ENCODE measurements at regions not wholly inside any gene's neighbourhood (a gene's known extent, or its start where the extent isn't known, plus 50 kb on each side); places are given as distances from the start of the nearest gene placed in this dataset.
"Not testable (repeated sequence)": the region's sequence is repeated elsewhere in the genome, so short reads cannot be mapped to it uniquely, and the experiment has no call there.

GRCh38 chr18:43341014-43341413 is 63.7 kb upstream of the SYT4 start:
- H3K9me3 ChIP-seq (ENCODE audit: control insufficient read depth, low read depth, low read length), result peaks cover 10% of the 10 kb centered on the region
- no peak overlapping the region for H3K9ac ChIP-seq (ENCODE audit: low read length)
- no peak overlapping the region for H3K27ac ChIP-seq (ENCODE audit: low read length)
- H3K27me3 ChIP-seq (ENCODE audit: control insufficient read depth, insufficient read depth, low read length), result no peaks in the 10 kb centered on the region
- H3K4me1 ChIP-seq (ENCODE audit: control insufficient read depth, low read depth, low read length), result no peaks in the 10 kb centered on the region
- no peak overlapping the region for H3K4me3 ChIP-seq (ENCODE audit: low read length)
- no peaks in the 10 kb centered on the region for H3K36me3 ChIP-seq (ENCODE audit: control insufficient read depth, low read depth, low read length)

- H3K36me3 ChIP-seq (ENCODE audit: control insufficient read depth, low read depth, low read length), result no peaks in the 10 kb centered on the region
- no peak overlapping the region for H3K9ac ChIP-seq (ENCODE audit: low read length)
- no peaks in the 10 kb centered on the region for H3K9me3 ChIP-seq (ENCODE audit: control insufficient read depth, low read depth, low read length)
- peaks cover 3% of the 10 kb centered on the region for H3K4me1 ChIP-seq (ENCODE audit: control insufficient read depth, low read depth, low read length)
- H3K27ac ChIP-seq (ENCODE audit: low read length), result no peak overlapping the region
- no peaks in the 10 kb centered on the region for H3K27me3 ChIP-seq (ENCODE audit: control insufficient read depth, insufficient read depth, low read length)
- H3K4me3 ChIP-seq (ENCODE audit: low read length), result no peak overlapping the region
Observed at GRCh38 chr18:43350176-43350575, 72.9 kb upstream of the SYT4 start.

- H3K27me3 ChIP-seq (ENCODE audit: control insufficient read depth, insufficient read depth, low read length), result no peaks in the 10 kb centered on the region
- no peak overlapping the region for H3K9ac ChIP-seq (ENCODE audit: low read length)
- no peaks in the 10 kb centered on the region for H3K36me3 ChIP-seq (ENCODE audit: control insufficient read depth, low read depth, low read length)
- H3K9me3 ChIP-seq (ENCODE audit: control insufficient read depth, low read depth, low read length), result no peaks in the 10 kb centered on the region
- H3K4me3 ChIP-seq (ENCODE audit: low read length), result no peak overlapping the region
- H3K4me1 ChIP-seq (ENCODE audit: control insufficient read depth, low read depth, low read length), result no peaks in the 10 kb centered on the region
- no peak overlapping the region for H3K27ac ChIP-seq (ENCODE audit: low read length)
Observed at GRCh38 chr18:43364535-43364934, 87.2 kb upstream of the SYT4 start.

- no peaks in the 10 kb centered on the region for H3K27me3 ChIP-seq (ENCODE audit: control insufficient read depth, insufficient read depth, low read length)
- no peaks in the 10 kb centered on the region for H3K36me3 ChIP-seq (ENCODE audit: control insufficient read depth, low read depth, low read length)
- H3K4me1 ChIP-seq (ENCODE audit: control insufficient read depth, low read depth, low read length), result no peaks in the 10 kb centered on the region
- H3K4me3 ChIP-seq (ENCODE audit: low read length), result no peak overlapping the region
- no peak overlapping the region for H3K27ac ChIP-seq (ENCODE audit: low read length)
- no peak overlapping the region for H3K9ac ChIP-seq (ENCODE audit: low read length)
- no peaks in the 10 kb centered on the region for H3K9me3 ChIP-seq (ENCODE audit: control insufficient read depth, low read depth, low read length)
Observed at GRCh38 chr18:43367895-43368294, 90.6 kb upstream of the SYT4 start.

GRCh38 chr18:43369311-43369710 is 92.0 kb upstream of the SYT4 start:
- not testable (repeated sequence) for H3K36me3 ChIP-seq (ENCODE audit: control insufficient read depth, low read depth, low read length)

GRCh38 chr18:43372773-43373172 is 95.5 kb upstream of the SYT4 start:
- Histone ChIP-seq H3K9ac (ENCODE audit: low read length) (no peak overlapping the region), H3K27ac (ENCODE audit: low read length) (no peak overlapping the region), H3K27me3 (ENCODE audit: control insufficient read depth, insufficient read depth, low read length) (no peaks in the 10 kb centered on the region), H3K36me3 (ENCODE audit: control insufficient read depth, low read depth, low read length) (no peaks in the 10 kb centered on the region), H3K9me3 (ENCODE audit: control insufficient read depth, low read depth, low read length) (no peaks in the 10 kb centered on the region), H3K4me3 (ENCODE audit: low read length) (no peak overlapping the region), H3K4me1 (ENCODE audit: control insufficient read depth, low read depth, low read length) (no peaks in the 10 kb centered on the region)

More at GRCh38 chr18:43369311-43369710, 92.0 kb upstream of the SYT4 start:
- H3K27ac ChIP-seq (ENCODE audit: low read length); H3K9me3 ChIP-seq (ENCODE audit: control insufficient read depth, low read depth, low read length); H3K27me3 ChIP-seq (ENCODE audit: control insufficient read depth, insufficient read depth, low read length); H3K4me1 ChIP-seq (ENCODE audit: control insufficient read depth, low read depth, low read length); H3K9ac ChIP-seq (ENCODE audit: low read length); H3K4me3 ChIP-seq (ENCODE audit: low read length): not testable (repeated sequence)

GRCh38 chr18:43380104-43380672 is 102.9 kb upstream of the SYT4 start:
- H3K9ac ChIP-seq (ENCODE audit: low read length), result no peak overlapping the region
- no peaks in the 10 kb centered on the region for H3K9me3 ChIP-seq (ENCODE audit: control insufficient read depth, low read depth, low read length)
- H3K36me3 ChIP-seq (ENCODE audit: control insufficient read depth, low read depth, low read length), result no peaks in the 10 kb centered on the region
- no peak overlapping the region for H3K27ac ChIP-seq (ENCODE audit: low read length)
- no peaks in the 10 kb centered on the region for H3K4me1 ChIP-seq (ENCODE audit: control insufficient read depth, low read depth, low read length)
- no peaks in the 10 kb centered on the region for H3K27me3 ChIP-seq (ENCODE audit: control insufficient read depth, insufficient read depth, low read length)
- no peak overlapping the region for H3K4me3 ChIP-seq (ENCODE audit: low read length)

GRCh38 chr18:43382641-43383403 is 105.5 kb upstream of the SYT4 start:
- H3K27ac ChIP-seq (ENCODE audit: low read length), result no peak overlapping the region
- no peaks in the 10 kb centered on the region for H3K4me1 ChIP-seq (ENCODE audit: control insufficient read depth, low read depth, low read length)
- H3K9ac ChIP-seq (ENCODE audit: low read length), result no peak overlapping the region
- H3K27me3 ChIP-seq (ENCODE audit: control insufficient read depth, insufficient read depth, low read length), result no peaks in the 10 kb centered on the region
- no peaks in the 10 kb centered on the region for H3K36me3 ChIP-seq (ENCODE audit: control insufficient read depth, low read depth, low read length)
- H3K4me3 ChIP-seq (ENCODE audit: low read length), result no peak overlapping the region
- H3K9me3 ChIP-seq (ENCODE audit: control insufficient read depth, low read depth, low read length), result no peaks in the 10 kb centered on the region

GRCh38 chr18:43389163-43389562 is 111.9 kb upstream of the SYT4 start:
- Histone ChIP-seq H3K9ac (ENCODE audit: low read length) (no peak overlapping the region), H3K36me3 (ENCODE audit: control insufficient read depth, low read depth, low read length) (no peaks in the 10 kb centered on the region), H3K27me3 (ENCODE audit: control insufficient read depth, insufficient read depth, low read length) (no peaks in the 10 kb centered on the region), H3K4me3 (ENCODE audit: low read length) (no peak overlapping the region), H3K4me1 (ENCODE audit: control insufficient read depth, low read depth, low read length) (no peaks in the 10 kb centered on the region), H3K27ac (ENCODE audit: low read length) (no peak overlapping the region), H3K9me3 (ENCODE audit: control insufficient read depth, low read depth, low read length) (no peaks in the 10 kb centered on the region)

- H3K4me1 ChIP-seq (ENCODE audit: control insufficient read depth, low read depth, low read length), result no peaks in the 10 kb centered on the region
- H3K27me3 ChIP-seq (ENCODE audit: control insufficient read depth, insufficient read depth, low read length), result no peaks in the 10 kb centered on the region
- H3K36me3 ChIP-seq (ENCODE audit: control insufficient read depth, low read depth, low read length), result no peaks in the 10 kb centered on the region
- H3K9ac ChIP-seq (ENCODE audit: low read length), result no peak overlapping the region
- no peaks in the 10 kb centered on the region for H3K9me3 ChIP-seq (ENCODE audit: control insufficient read depth, low read depth, low read length)
- no peak overlapping the region for H3K27ac ChIP-seq (ENCODE audit: low read length)
- no peak overlapping the region for H3K4me3 ChIP-seq (ENCODE audit: low read length)
Observed at GRCh38 chr18:43392168-43392567, 114.9 kb upstream of the SYT4 start.

- Histone ChIP-seq H3K9ac (ENCODE audit: low read length) (no peak overlapping the region), H3K4me3 (ENCODE audit: low read length) (no peak overlapping the region), H3K27ac (ENCODE audit: low read length) (no peak overlapping the region), H3K27me3 (ENCODE audit: control insufficient read depth, insufficient read depth, low read length) (no peaks in the 10 kb centered on the region), H3K4me1 (ENCODE audit: control insufficient read depth, low read depth, low read length) (no peaks in the 10 kb centered on the region), H3K36me3 (ENCODE audit: control insufficient read depth, low read depth, low read length) (no peaks in the 10 kb centered on the region), H3K9me3 (ENCODE audit: control insufficient read depth, low read depth, low read length) (no peaks in the 10 kb centered on the region)
Observed at GRCh38 chr18:43393174-43393573, 115.9 kb upstream of the SYT4 start.

GRCh38 chr18:43396266-43396665 is 119.0 kb upstream of the SYT4 start:
- Histone ChIP-seq H3K9ac (ENCODE audit: low read length) (no peak overlapping the region), H3K27me3 (ENCODE audit: control insufficient read depth, insufficient read depth, low read length) (no peaks in the 10 kb centered on the region), H3K4me1 (ENCODE audit: control insufficient read depth, low read depth, low read length) (no peaks in the 10 kb centered on the region)

More at GRCh38 chr18:43396266-43396665, 119.0 kb upstream of the SYT4 start:
- H3K36me3 ChIP-seq (ENCODE audit: control insufficient read depth, low read depth, low read length), result no peaks in the 10 kb centered on the region
- H3K9me3 ChIP-seq (ENCODE audit: control insufficient read depth, low read depth, low read length), result no peaks in the 10 kb centered on the region
- no peak overlapping the region for H3K27ac ChIP-seq (ENCODE audit: low read length)
- H3K4me3 ChIP-seq (ENCODE audit: low read length), result no peak overlapping the region

All from iPS-18a (cell line).